Epithelial cell of esophagus (primary cell): ENCODE measurements at regions not wholly inside any gene's neighbourhood (a gene's known extent, or its start where the extent isn't known, plus 50 kb on each side); places are given as distances from the start of the nearest gene placed in this dataset.
A peak's percentile ranks its signal among the peaks of the same experiment; 100 is the strongest.

Source experiments
- DNase-seq: peaks from one replicate; pipeline ENCODE4 v3.0.0; 2010; ENCODE audit warnings: low read depth
- H3K4me3 ChIP-seq: 2 replicates; pipeline ENCODE4 v1.5.1; 2011; ENCODE audit warnings: mild to moderate bottlenecking, low read length, control low read depth
- TF ChIP-seq, protein P1 (sequence below): IDR thresholded peaks from 2 replicates; pipeline ENCODE4 v1.5.1; 2011; ENCODE audit warnings: low read depth, mild to moderate bottlenecking, low read length, control low read depth, inconsistent platforms; ENCODE audit not compliant: insufficient read depth; ENCODE audit errors: missing control alignments

DNA sequence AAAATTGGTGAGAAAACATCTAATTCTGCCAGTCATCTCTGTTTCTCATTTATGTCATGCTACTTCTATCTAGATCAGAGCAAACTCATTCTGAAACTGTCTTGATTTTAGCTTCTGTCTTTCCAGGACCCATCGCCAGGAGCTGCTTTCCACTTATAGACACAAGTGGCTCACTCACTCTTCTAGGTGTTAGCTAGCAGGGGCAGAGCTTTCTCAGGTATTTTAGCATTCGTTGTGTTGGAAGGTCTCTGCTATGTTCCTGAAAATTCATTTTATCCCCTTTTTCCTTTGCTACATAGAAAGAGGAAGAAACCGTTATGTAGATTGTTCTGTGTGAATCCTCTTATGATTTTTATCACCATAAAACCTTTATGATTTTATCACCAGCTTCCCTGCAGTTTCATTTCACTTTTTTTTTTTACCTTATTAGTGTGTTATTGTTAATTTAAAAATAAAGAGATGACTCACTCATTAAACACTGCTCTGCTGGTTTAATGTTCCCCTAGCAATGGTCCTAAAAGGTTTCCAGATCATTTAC is 246.6 kb upstream of the AADAT start:
- TF ChIP-seq, protein P1, sequence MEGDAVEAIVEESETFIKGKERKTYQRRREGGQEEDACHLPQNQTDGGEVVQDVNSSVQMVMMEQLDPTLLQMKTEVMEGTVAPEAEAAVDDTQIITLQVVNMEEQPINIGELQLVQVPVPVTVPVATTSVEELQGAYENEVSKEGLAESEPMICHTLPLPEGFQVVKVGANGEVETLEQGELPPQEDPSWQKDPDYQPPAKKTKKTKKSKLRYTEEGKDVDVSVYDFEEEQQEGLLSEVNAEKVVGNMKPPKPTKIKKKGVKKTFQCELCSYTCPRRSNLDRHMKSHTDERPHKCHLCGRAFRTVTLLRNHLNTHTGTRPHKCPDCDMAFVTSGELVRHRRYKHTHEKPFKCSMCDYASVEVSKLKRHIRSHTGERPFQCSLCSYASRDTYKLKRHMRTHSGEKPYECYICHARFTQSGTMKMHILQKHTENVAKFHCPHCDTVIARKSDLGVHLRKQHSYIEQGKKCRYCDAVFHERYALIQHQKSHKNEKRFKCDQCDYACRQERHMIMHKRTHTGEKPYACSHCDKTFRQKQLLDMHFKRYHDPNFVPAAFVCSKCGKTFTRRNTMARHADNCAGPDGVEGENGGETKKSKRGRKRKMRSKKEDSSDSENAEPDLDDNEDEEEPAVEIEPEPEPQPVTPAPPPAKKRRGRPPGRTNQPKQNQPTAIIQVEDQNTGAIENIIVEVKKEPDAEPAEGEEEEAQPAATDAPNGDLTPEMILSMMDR: no peak
- H3K4me3 ChIP-seq: no peak overlapping the region
- no peak for DNase-seq

DNA sequence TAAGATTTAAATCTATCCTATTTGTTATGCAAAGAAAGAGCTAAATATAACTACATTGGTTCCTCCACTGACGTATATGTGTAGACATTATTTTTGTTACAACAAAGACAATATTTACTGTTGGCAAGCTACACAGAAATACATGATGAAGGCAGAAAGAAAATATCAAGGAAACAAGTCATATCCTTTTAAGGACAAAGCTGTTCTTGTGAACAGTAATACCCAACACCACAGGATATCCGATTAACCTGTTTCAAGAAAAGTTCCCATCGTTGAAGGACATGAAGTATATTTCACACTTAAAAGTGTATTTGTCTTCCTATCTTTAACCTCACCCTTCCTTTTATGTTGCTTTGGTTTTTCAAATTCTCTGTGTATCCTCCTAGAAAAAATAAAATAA is 235.8 kb upstream of the AADAT start:
- H3K4me3 ChIP-seq: no peak overlapping the region
- TF ChIP-seq, protein P1: no peak
- DNase-seq: no peak

DNA sequence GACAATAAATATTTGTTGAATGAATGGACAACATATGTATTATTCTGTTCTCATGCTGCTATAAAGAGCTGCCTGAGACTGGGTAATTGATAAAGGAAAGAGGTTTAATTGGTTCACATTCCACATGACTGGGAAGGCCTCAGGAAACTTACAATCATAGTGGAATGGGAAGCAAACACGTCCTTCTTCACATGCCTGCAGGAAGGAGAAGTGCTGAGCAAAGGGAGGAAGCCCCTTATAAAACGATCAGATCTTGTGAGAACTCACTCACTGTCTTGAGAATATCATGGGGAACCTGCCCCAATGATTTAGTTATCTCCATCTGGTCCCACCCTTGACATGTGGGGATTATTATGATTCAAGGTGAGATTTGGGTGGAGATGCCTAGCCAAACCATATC is 233.9 kb upstream of the AADAT start:
- H3K4me3 ChIP-seq: no peak overlapping the region
- no peak for DNase-seq
- TF ChIP-seq, protein P1: no peak

DNA sequence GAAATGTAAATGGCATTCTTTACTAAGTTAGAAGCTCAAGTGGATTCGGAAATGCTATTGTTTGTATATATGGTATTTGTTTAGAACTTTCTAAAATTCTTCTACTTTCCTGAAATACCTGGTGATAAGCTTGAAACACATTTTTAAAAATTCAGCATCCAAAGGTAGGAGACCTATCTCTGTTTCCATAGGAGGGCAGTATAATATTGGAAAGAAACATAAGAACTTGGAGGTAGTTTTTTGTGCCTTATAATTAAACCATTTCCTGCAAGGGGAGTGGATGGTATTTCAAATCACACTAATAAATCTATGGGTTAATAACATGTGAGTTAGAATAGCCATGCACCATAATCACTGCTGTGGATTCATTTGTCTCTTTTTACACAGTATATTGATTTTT is 217.4 kb upstream of the AADAT start:
- TF ChIP-seq, protein P1: no peak
- no peak for DNase-seq
- no peak overlapping the region for H3K4me3 ChIP-seq

DNA sequence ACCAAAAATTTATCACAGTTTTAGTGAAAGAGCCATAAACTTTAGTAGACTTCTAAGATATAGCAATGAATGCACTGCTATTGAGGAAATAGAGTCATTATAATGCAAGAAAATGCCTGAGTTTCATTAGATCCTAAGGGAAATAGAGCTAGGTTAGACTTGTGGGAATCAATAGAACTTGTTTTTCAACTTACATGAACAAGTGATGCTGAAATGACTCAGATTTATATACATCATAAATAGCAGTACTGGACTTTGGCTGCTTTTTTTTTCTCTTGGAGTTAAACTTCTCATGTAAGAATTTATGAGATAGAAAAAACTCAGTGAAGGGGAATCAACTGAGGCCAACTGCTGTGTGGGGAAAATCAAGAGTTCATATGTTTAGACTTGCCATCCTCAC is 216.5 kb upstream of the AADAT start:
- H3K4me3 ChIP-seq: no peak overlapping the region
- TF ChIP-seq, protein P1: no peak
- peak; percentile 41 for DNase-seq

DNA sequence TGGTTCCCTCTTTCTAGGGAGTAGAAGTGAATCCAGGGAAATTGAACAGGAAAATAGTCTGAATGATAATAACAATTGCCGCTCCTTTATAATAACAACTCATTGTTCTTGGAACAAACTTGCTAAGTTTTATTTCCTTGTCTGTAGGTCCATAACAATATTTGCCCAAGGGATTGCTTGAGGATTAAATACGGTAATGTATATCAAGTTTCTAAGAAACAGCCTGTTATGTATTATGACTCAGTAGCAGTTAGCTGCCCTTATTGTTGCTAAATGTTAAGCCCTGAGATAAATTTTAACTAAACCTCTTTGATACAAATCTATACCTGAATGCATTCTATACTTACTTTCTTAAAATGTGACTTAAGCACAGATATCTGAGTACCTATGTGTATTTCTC is 215.9 kb upstream of the AADAT start:
- TF ChIP-seq, protein P1: no peak
- peak; percentile 9 for DNase-seq
- no peak overlapping the region for H3K4me3 ChIP-seq

DNA sequence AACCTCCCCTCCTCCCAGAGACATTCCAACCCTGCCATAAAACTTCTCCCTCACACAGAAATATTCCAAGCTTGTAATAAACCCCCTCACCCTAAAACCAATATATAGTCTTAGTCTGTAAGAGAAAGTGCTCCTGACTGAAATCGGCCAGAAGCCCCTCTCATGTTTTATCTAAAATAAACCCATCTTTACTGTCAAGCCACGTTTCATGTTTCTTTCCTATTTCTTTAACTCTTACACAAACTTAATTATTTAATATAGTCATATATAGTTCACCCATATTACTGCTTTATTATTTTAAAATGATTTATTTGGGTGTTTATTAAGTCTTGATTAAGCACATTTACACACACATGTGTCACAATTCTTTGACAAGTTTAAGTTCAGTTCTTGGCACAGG is 191.3 kb upstream of the AADAT start:
- no peak overlapping the region for H3K4me3 ChIP-seq
- DNase-seq: no peak
- TF ChIP-seq, protein P1: no peak
